ENCODE measurements at regions not wholly inside any gene's neighbourhood (a gene's known extent, or its start where the extent isn't known, plus 50 kb on each side); places are given as distances from the start of the nearest gene placed in this dataset.
A peak's percentile ranks its signal among the peaks of the same experiment; 100 is the strongest.

- DNase-seq, result no peak
Measured at GRCh38 chr2:31469648-31470047, 55.1 kb upstream of the XDH start.

DNA sequence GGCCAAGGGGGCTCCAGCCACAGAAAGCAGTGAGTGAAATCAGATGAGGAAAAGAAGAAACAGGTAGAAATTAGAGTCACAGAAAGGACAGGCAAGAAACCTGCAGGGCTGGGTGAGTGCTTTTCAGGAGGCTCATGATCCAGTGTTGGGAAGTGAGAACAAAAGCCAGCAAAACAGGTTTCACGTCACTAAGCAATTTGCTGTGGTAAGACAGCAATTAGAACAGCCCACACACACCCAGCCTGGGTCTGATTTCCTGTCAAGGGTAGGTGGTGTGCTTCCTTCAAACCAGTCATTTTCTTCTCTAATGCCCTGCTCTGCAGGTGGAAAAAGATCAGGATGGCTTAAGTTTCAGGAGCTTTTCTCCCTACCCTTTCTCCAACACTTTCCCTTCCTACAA lies 52.9 kb upstream of the XDH start:
- DNase-seq, result peak; percentile 39
